ENCODE measurements at regions not wholly inside any gene's neighbourhood (a gene's known extent, or its start where the extent isn't known, plus 50 kb on each side); places are given as distances from the start of the nearest gene placed in this dataset.

DNA sequence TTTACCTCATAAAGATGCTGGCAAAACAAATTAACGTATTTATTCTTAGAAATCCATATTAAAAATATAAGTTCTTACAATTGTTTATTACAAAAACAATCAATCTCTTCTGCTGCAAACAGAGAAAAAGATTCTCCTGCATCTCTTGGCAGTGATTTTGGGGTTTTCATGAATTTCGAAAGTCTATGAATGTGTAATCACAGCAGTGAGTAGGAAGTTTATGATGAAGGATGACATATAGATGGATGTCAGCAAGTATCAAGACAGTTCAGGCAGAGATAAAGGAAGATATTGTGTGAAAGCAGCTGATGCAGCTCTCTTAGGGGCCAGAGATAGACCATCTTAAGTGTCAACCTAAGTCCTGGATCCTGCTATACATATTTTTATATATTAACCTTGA lies 196.9 kb upstream of the BANK1 start:
- TF ChIP-seq, protein P1, sequence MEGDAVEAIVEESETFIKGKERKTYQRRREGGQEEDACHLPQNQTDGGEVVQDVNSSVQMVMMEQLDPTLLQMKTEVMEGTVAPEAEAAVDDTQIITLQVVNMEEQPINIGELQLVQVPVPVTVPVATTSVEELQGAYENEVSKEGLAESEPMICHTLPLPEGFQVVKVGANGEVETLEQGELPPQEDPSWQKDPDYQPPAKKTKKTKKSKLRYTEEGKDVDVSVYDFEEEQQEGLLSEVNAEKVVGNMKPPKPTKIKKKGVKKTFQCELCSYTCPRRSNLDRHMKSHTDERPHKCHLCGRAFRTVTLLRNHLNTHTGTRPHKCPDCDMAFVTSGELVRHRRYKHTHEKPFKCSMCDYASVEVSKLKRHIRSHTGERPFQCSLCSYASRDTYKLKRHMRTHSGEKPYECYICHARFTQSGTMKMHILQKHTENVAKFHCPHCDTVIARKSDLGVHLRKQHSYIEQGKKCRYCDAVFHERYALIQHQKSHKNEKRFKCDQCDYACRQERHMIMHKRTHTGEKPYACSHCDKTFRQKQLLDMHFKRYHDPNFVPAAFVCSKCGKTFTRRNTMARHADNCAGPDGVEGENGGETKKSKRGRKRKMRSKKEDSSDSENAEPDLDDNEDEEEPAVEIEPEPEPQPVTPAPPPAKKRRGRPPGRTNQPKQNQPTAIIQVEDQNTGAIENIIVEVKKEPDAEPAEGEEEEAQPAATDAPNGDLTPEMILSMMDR (IDR thresholded peaks at IDR 0.05), result no peak
- ATAC-seq, result no peak
- H3K4me1 ChIP-seq, result no peaks in the 10 kb centered on the region
- no peaks in the 10 kb centered on the region for H3K36me3 ChIP-seq
- no peak overlapping the region for H3K4me3 ChIP-seq
- H3K27ac ChIP-seq, result no peak overlapping the region
- intact Hi-C loops (cut with DNase I), result no loop called here
- H3K9me3 ChIP-seq, result no peaks in the 10 kb centered on the region
- no peak for DNase-seq
- H3K27me3 ChIP-seq (ENCODE audit: low read depth), result no peaks in the 10 kb centered on the region

DNA sequence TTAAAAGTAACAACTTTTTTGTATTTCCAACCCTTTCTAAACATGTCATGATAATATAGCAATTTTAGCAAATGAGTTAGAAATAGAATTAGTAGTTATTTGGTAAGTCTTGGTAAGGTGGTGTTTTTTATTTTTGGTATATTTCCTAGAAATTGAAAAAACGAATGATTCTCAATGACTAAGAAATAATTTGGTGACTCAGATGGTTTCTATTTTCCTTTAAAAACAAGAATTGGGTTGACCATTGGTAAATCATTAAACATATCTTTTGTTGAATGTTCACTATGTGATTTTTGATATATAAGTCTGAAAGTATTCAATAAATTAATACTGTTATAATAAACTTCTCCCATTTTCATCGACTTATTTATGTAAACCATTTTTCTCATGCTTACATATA lies 206.2 kb upstream of the BANK1 start:
- Histone ChIP-seq H3K36me3 (no peaks in the 10 kb centered on the region), H3K27me3 (ENCODE audit: low read depth) (no peaks in the 10 kb centered on the region), H3K4me3 (no peak overlapping the region), H3K4me1 (no peaks in the 10 kb centered on the region), H3K27ac (no peak overlapping the region), H3K9me3 (no peaks in the 10 kb centered on the region)
- TF ChIP-seq, protein P1 (IDR thresholded peaks at IDR 0.05), result no peak
- ATAC-seq (no peak), DNase-seq (no peak)
- intact Hi-C loops (cut with DNase I), result no loop called here

DNA sequence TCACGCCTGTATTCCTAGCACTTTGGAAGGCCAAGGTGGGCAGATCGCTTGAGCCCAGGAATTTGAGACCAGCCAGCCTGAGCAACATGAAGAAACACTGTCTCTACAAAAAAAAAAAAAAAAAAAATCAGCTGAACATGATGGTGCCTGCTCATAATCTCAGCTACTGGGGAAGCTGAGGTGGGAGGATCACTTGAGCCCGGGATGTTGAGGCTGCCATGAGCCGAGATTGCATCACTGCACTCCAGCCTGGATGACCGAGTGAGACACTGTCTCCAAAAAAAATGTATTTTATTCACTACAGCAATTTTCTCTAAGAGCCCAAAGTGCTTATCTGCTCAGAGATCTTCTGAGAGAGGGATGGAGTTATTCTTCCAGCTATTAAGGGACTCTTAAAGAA lies 215.8 kb upstream of the PPP3CA start:
- no peak overlapping the region for H3K27ac ChIP-seq
- no peak for ATAC-seq
- no peaks in the 10 kb centered on the region for H3K36me3 ChIP-seq
- H3K4me3 ChIP-seq, result no peak overlapping the region
- H3K4me1 ChIP-seq, result no peaks in the 10 kb centered on the region
- no peak for DNase-seq
- intact Hi-C loops (cut with DNase I), result no loop called here
- H3K27me3 ChIP-seq (ENCODE audit: low read depth), result no peaks in the 10 kb centered on the region
- TF ChIP-seq, protein P1 (IDR thresholded peaks at IDR 0.05), result no peak
- no peaks in the 10 kb centered on the region for H3K9me3 ChIP-seq

DNA sequence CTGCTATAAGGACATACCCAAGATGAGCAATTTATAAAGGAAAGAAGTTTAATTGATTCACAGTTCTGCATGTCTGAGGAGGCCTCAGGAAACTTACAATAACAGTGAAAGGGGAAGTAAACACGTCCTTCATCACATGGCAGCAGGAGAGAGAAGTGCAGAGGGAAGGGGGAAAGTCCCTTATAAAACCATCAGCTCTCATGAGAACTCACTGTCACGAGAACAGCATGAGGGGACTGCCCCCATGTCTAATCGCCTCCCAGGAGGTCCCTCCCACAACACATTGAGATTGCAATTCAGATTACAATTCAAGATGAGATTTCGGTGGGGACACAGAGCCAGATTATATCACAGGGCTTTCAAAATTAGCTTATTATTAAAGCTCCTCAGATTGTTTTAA lies 209.5 kb upstream of the PPP3CA start:
- H3K27me3 ChIP-seq (ENCODE audit: low read depth), result no peaks in the 10 kb centered on the region
- TF ChIP-seq, protein P1 (IDR thresholded peaks at IDR 0.05), result no peak
- H3K36me3 ChIP-seq, result no peaks in the 10 kb centered on the region
- no peaks in the 10 kb centered on the region for H3K9me3 ChIP-seq
- no peak overlapping the region for H3K4me3 ChIP-seq
- intact Hi-C loops (cut with DNase I), result no loop called here
- no peak for DNase-seq
- no peak for ATAC-seq
- H3K27ac ChIP-seq, result no peak overlapping the region
- H3K4me1 ChIP-seq, result no peaks in the 10 kb centered on the region

DNA sequence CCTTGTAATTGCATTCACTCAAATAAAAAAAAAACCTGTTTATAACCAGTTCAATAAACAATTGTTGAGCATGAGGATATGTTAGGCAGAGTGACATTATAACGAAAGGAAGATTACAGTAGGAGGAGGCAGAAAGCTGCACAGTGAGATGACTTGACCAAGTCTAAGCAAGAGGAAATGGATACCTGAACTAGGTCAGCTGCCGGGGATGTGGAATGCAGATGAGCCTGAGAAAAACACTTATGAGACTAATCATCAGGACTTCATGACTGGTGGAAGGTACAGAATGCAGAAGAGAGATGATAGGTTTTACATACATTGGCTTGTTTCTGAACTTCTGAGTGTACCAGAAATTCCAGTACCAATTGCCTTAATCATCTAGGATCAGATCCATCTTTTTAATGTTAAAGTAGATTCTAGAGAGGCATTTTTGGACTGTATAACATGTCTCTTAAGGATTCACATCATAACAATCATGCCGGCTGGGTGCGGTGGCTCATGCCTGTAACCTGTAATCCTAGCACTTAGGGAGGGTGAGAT lies 208.1 kb upstream of the PPP3CA start:
- ATAC-seq (no peak), DNase-seq (no peak)
- no peaks in the 10 kb centered on the region for H3K9me3 ChIP-seq
- H3K27me3 ChIP-seq (ENCODE audit: low read depth), result no peaks in the 10 kb centered on the region
- intact Hi-C loops (cut with DNase I), result no loop called here
- H3K4me1 ChIP-seq, result no peaks in the 10 kb centered on the region
- TF ChIP-seq, protein P1 (IDR thresholded peaks at IDR 0.05), result no peak
- no peak overlapping the region for H3K27ac ChIP-seq
- no peaks in the 10 kb centered on the region for H3K36me3 ChIP-seq
- no peak overlapping the region for H3K4me3 ChIP-seq

DNA sequence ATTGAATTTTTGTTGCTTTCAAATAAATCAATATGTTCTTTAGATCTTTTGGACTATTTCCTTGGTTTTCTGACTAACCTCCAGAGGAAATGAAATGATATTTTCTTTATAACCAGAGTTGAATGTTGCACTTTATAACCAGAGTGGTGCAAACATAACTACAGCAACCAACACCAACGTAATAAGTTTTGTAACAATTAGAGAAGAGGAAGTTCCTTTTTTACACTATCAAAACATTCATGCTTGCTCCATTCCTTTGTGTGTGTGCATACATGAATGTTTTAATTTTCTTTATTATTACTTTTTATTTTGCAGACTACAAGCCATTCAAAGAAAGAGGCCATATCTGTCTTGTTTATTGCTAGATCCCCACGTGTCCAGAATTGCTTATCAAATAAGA lies 193.0 kb upstream of the PPP3CA start:
- peaks cover 6% of the 10 kb centered on the region for H3K9me3 ChIP-seq

More for the DNA sequence above, 193.0 kb upstream of the PPP3CA start:
- DNase-seq (no peak), ATAC-seq (no peak)
- Histone ChIP-seq H3K4me3 (no peak overlapping the region), H3K27ac (no peak overlapping the region), H3K4me1 (no peaks in the 10 kb centered on the region), H3K36me3 (no peaks in the 10 kb centered on the region), H3K27me3 (ENCODE audit: low read depth) (no peaks in the 10 kb centered on the region)
- TF ChIP-seq, protein P1 (IDR thresholded peaks at IDR 0.05), result no peak
- intact Hi-C loops (cut with DNase I), result no loop called here

Measured in lower lobe of right lung (tissue), 2 donors.